HCT116 (cell line): ENCODE measurements at regions not wholly inside any gene's neighbourhood (a gene's known extent, or its start where the extent isn't known, plus 50 kb on each side); places are given as distances from the start of the nearest gene placed in this dataset.

ENCODE experiments used
- CEBPB ChIP-seq: IDR thresholded peaks from 2 replicates; pipeline ENCODE4 v1.6.1; 2012; ENCODE audit warnings: low read depth
- EZH2phosphoT487 ChIP-seq: fragments of 200-600 bp; IDR thresholded peaks from 2 replicates; pipeline ENCODE4 v1.6.1; 2018; ENCODE audit warnings: antibody characterized with exemption, borderline replicate concordance
- JUND ChIP-seq: IDR thresholded peaks from 2 replicates; pipeline ENCODE4 v1.6.1; 2012
- MAX ChIP-seq: IDR thresholded peaks from 2 replicates; pipeline ENCODE4 v1.6.1; 2012
- POLR2A ChIP-seq: IDR thresholded peaks from 2 replicates; pipeline ENCODE4 v1.7.0; 2011; ENCODE audit warnings: borderline replicate concordance; ENCODE audit not compliant: insufficient read depth, insufficient read length; ENCODE audit errors: extremely low read depth
- RAD21 ChIP-seq: IDR thresholded peaks from 2 replicates; pipeline ENCODE4 v1.6.1; 2012; ENCODE audit warnings: low read depth, mild to moderate bottlenecking
- YY1 ChIP-seq: IDR thresholded peaks from 2 replicates; pipeline ENCODE4 v1.6.1; 2011; ENCODE audit warnings: low read length, low read depth, moderate library complexity, mild to moderate bottlenecking; ENCODE audit not compliant: insufficient replicate concordance; ENCODE audit errors: extremely low read depth
- TF ChIP-seq, protein P1 (sequence below), 3 experiments: fragments of 200-600 bp in 1 of 3; sonication (generic) in 1 of 3; IDR thresholded peaks in 2 of 3; conservative IDR thresholded peaks in 1 of 3; 2 replicates each; pipeline ENCODE4 v1.5.1; 2012 to 2017; ENCODE audit warnings: low read depth in 2 of 3, low read length in 2 of 3, antibody characterized with exemption in 1 of 3, borderline replicate concordance in 1 of 3, control low read depth in 1 of 3, mild to moderate bottlenecking in 1 of 3, mixed read lengths in 1 of 3, mixed run types in 1 of 3, moderate library complexity in 1 of 3; ENCODE audit not compliant: insufficient read depth in 1 of 3
- TF ChIP-seq, protein P2 (sequence below): IDR thresholded peaks from 2 replicates; pipeline ENCODE4 v1.6.1; 2012

DNA sequence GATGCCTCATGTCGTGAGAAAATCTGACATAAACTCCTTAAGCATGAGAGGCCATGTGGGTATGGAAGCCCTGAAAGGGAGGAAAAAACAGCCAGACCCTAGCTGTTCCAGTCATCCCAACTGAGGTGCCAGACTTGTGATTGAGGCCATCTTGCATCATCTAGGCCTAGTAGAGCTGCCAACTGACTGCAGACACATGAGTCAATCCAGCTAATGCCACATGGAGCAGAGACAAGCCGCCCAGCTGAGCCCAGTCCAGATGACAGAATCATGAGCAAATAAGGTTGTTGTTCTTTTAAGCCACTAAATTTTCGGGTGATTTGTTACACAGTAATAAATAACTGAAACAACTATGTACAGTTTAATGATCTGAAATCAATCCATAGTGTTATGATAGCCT, 680.9 kb downstream of the MAFB start:
- TF ChIP-seq, protein P1, sequence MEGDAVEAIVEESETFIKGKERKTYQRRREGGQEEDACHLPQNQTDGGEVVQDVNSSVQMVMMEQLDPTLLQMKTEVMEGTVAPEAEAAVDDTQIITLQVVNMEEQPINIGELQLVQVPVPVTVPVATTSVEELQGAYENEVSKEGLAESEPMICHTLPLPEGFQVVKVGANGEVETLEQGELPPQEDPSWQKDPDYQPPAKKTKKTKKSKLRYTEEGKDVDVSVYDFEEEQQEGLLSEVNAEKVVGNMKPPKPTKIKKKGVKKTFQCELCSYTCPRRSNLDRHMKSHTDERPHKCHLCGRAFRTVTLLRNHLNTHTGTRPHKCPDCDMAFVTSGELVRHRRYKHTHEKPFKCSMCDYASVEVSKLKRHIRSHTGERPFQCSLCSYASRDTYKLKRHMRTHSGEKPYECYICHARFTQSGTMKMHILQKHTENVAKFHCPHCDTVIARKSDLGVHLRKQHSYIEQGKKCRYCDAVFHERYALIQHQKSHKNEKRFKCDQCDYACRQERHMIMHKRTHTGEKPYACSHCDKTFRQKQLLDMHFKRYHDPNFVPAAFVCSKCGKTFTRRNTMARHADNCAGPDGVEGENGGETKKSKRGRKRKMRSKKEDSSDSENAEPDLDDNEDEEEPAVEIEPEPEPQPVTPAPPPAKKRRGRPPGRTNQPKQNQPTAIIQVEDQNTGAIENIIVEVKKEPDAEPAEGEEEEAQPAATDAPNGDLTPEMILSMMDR (IDR thresholded peaks at IDR 0.05 in 2 of 3, conservative IDR thresholded peaks at IDR 0.05 in 1 of 3; ENCODE audit: borderline replicate concordance in 1 of 3, insufficient read depth in 1 of 3, low read depth in 2 of 3, low read length in 2 of 3): no peak
- TF ChIP-seq JUND (no peak), RAD21 (no peak), EZH2phosphoT487 (no peak), CEBPB (no peak), POLR2A (no peak), MAX (no peak), YY1 (no peak)
- TF ChIP-seq, protein P2, sequence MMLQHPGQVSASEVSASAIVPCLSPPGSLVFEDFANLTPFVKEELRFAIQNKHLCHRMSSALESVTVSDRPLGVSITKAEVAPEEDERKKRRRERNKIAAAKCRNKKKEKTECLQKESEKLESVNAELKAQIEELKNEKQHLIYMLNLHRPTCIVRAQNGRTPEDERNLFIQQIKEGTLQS: no peak
